Motor neuron (in vitro differentiated cells): ENCODE measurements at regions not wholly inside any gene's neighbourhood (a gene's known extent, or its start where the extent isn't known, plus 50 kb on each side); places are given as distances from the start of the nearest gene placed in this dataset.

Experiments used
- ATAC-seq, 8 experiments: fragments of 200-7000 bp; cut with Tn5 transposase; replicated peaks in 6 of 8; 2 replicates each; pipeline ENCODE4 v1.8.0; 2021; ENCODE audit warnings: mild to moderate bottlenecking in 8 of 8, moderate library complexity in 8 of 8
- H3K27ac ChIP-seq, 2 donors: fragments of 250-450 bp; sonication (Bioruptor Pico); 2 replicates each; pipeline ENCODE4 v1.9.0; 2021; ENCODE audit warnings: antibody characterized with exemption in 2 of 2, mild to moderate bottlenecking in 2 of 2, moderate library complexity in 1 of 2
- H3K4me1 ChIP-seq, 2 donors: fragments of 250-450 bp; sonication (Bioruptor Pico); replicated peaks in 1 of 2; 2 replicates each; pipeline ENCODE4 v1.6.1; 2021; ENCODE audit warnings: antibody characterized with exemption in 2 of 2, mild to moderate bottlenecking in 2 of 2, moderate library complexity in 1 of 2
- H3K4me3 ChIP-seq, 5 donors: fragments of 250-450 bp; sonication (Bioruptor Pico); 2 replicates each; pipeline ENCODE4 v1.9.0; 2021; ENCODE audit warnings: antibody characterized with exemption in 5 of 5, mild to moderate bottlenecking in 5 of 5, moderate library complexity in 4 of 5
- WGBS, 10 experiments: fragments of 450-650 bp; shearing (Covaris generic); methylation state at CpG; one replicate each; pipeline ENCODE4 v1.0.0; 2022; 5-methylcytosine and 5-hydroxymethylcytosine counted together
- in situ Hi-C, 9 experiments: fragments of 400-800 bp; cut with MboI; loops; one replicate each; pipeline ENCODE4 v1.15.0; 2021; ENCODE audit warnings: low sequenced_read_pairs in 9 of 9, low pct_unique_long_range_greater_than_20kb in 2 of 9; ENCODE audit not compliant: unreplicated experiment in 9 of 9

GRCh38 chr11:134761926-134762247, 349.8 kb upstream of the B3GAT1 start:
- 20 to 89% (median 60%) methylated on average over 1 to 10 of the region's 20 CpGs; no CpG with 5 or more reads in 3 of the 10 experiments for WGBS, 10 experiments
- in situ Hi-C loops: no loop called here
- H3K4me1 ChIP-seq: peaks cover 9 to 18% of the 10 kb centered on the region in 2 donors
- peak overlapping the region in 1 of 2 donors; percentile 73 for H3K27ac ChIP-seq
- no peak for ATAC-seq
- H3K4me3 ChIP-seq: peak overlapping the region in 2 of 5 donors; percentile 36 to 50

DNA sequence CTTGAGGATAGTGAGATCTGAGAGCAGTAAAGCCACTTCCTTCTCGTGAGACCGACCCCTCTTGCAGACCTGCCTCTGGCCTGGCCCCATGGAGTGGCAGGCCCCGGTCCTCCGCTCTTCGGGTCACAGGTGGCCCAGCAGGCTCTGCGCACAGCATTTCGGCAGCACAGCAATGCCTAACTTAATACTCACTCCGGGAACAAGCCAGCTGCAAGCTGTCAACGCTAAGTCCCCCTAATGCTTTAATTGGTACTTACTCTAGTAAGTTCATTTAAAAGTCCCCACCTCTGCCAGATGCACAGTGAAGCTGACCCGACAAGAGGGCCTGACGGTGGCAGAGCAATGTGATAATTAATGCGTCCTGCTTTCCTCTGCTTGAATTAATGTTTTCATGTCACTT, 349.3 kb upstream of the B3GAT1 start:
- Histone ChIP-seq H3K4me1 (peaks cover 9 to 18% of the 10 kb centered on the region in 2 donors), H3K27ac (peak overlapping the region in 1 of 2 donors; percentile 73), H3K4me3 (peak overlapping the region in 2 of 5 donors; percentile 36 to 50)
- ATAC-seq: no peak
- in situ Hi-C loops: no loop called here
- 0 to 100% (median 63%) methylated on average over 1 to 11 of the region's 12 CpGs; no CpG with 5 or more reads in 1 of the 10 experiments for WGBS, 10 experiments

- Histone ChIP-seq H3K4me3 (peak overlapping the region in 1 of 5 donors; percentile 50), H3K4me1 (peaks cover 9 to 18% of the 10 kb centered on the region in 2 donors), H3K27ac (no peak overlapping the region)
- no peak for ATAC-seq
- in situ Hi-C loops: no loop called here
- 21 to 100% (median 76%) methylated on average over 1 to 2 of the region's 3 CpGs; no CpG with 5 or more reads in 5 of the 10 experiments for WGBS, 10 experiments
Observed at GRCh38 chr11:134760957-134761356, 348.9 kb upstream of the B3GAT1 start.

DNA sequence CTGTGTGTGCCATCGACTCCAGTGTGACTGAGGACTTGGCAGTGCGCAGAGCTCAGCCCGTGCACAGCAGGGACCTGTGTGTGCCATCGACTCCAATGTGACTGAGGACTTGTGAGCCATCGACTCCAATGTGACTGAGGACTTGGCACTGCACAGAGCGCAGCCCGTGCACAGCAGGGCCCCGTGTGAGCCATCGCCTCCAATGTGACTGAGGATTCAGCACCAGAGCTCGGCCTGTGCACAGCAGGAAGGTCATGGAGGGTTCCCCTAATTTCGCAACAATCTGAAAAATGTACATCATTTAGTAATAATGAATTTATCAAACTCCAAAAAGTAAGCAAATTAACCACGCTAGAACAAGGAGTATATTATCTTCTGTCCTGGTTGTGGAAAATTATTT, 348.3 kb upstream of the B3GAT1 start:
- in situ Hi-C loops: no loop called here
- ATAC-seq: no peak
- Histone ChIP-seq H3K4me1 (peaks cover 9 to 18% of the 10 kb centered on the region in 2 donors), H3K4me3 (no peak overlapping the region), H3K27ac (no peak overlapping the region)
- WGBS, 10 experiments: 10 to 88% (median 75%) methylated on average over 1 to 7 of the region's 12 CpGs; no CpG with 5 or more reads in 1 of the 10 experiments

DNA sequence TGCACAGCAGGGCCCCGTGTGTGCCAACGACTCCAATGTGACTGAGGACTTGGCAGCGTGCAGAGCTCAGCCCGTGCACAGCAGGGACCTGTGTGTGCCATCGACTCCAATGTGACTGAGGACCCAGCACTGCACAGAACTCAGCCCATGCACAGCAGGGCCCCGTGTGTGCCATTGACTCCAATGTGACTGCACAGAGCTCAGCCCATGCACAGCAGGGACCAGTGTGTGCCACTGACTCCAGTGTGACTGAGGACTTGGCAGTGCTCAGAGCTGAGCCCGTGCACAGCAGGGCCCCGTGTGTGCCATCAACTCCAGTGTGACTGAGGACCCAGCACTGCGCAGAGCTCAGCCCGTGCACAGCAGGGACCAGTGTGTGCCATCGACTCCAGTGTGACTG, 347.8 kb upstream of the B3GAT1 start:
- ATAC-seq: no peak
- Histone ChIP-seq H3K27ac (no peak overlapping the region), H3K4me1 (peaks cover 9 to 18% of the 10 kb centered on the region in 2 donors), H3K4me3 (no peak overlapping the region)
- in situ Hi-C loops: no loop called here
- 42 to 83% (median 64%) methylated on average over 1 to 3 of the region's 11 CpGs; no CpG with 5 or more reads in 6 of the 10 experiments for WGBS, 10 experiments

GRCh38 chr11:134759274-134759673, 347.2 kb upstream of the B3GAT1 start:
- 0 to 81% (median 62%) methylated on average over 2 to 7 of the region's 11 CpGs; no CpG with 5 or more reads in 4 of the 10 experiments for WGBS, 10 experiments
- peaks cover 9 to 18% of the 10 kb centered on the region in 2 donors for H3K4me1 ChIP-seq
- H3K27ac ChIP-seq: no peak overlapping the region
- no peak for ATAC-seq
- in situ Hi-C loops: no loop called here
- H3K4me3 ChIP-seq: no peak overlapping the region

- no peak overlapping the region for H3K4me3 ChIP-seq
- WGBS, 10 experiments: 17 to 96% (median 76%) methylated on average over 1 to 7 of the region's 10 CpGs; no CpG with 5 or more reads in 3 of the 10 experiments
- H3K27ac ChIP-seq: no peak overlapping the region
- in situ Hi-C loops: no loop called here
- H3K4me1 ChIP-seq: peaks cover 3 to 12% of the 10 kb centered on the region in 2 donors
- peak in 1 of 8 experiments; percentile 16 for ATAC-seq
Observed at GRCh38 chr11:134758342-134758931, 346.4 kb upstream of the B3GAT1 start.

- no peak overlapping the region for H3K27ac ChIP-seq
- 0 to 88% (median 15%) methylated on average over 1 to 3 of the region's 3 CpGs; no CpG with 5 or more reads in 4 of the 10 experiments for WGBS, 10 experiments
- in situ Hi-C loops: no loop called here
- no peak for ATAC-seq
- no peak overlapping the region for H3K4me3 ChIP-seq
- H3K4me1 ChIP-seq: peaks cover 0 to 8% of the 10 kb centered on the region in 2 donors
Observed at GRCh38 chr11:134757633-134758032, 345.6 kb upstream of the B3GAT1 start.

DNA sequence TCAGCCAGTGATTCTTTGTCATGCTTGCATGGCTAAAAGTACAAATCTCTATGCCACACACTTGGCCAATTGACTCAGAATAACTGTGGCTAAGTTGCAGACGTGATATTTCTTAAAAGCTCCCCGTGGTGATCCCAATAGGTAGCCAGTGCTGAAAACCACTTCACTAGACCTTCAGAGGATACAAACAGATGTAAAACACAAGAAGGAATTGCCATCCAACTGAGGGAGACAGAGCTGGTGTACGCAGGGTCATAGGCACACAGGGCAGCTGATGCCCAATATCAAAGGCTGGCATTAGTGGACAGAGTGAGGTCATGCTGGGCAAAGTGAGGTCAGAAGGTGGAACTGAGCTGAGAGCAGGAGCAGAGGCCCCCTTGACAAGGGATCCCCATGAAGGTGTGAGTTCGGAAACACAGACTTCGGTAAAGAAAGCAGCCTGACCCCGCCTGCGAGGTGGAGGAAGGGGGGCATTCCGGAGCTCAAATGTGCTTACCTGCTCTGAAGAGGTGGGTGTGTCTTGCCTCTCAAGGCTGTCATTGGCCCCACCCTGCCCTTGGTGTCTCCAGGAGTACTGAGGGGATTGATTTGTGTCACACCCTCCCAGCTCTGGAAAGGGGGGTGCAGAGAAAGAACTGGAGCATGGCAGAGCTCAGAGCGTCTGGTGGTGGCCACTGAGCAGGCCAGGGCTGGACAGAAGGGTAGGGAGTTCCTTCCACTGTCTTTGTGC, 344.9 kb upstream of the B3GAT1 start:
- no peak for ATAC-seq
- in situ Hi-C loops: no loop called here
- H3K4me1 ChIP-seq: peaks cover 0 to 8% of the 10 kb centered on the region in 2 donors
- H3K27ac ChIP-seq: no peak overlapping the region
- H3K4me3 ChIP-seq: no peak overlapping the region
- 0 to 90% (median 76%) methylated on average over 1 to 6 of the region's 9 CpGs for WGBS, 10 experiments

DNA sequence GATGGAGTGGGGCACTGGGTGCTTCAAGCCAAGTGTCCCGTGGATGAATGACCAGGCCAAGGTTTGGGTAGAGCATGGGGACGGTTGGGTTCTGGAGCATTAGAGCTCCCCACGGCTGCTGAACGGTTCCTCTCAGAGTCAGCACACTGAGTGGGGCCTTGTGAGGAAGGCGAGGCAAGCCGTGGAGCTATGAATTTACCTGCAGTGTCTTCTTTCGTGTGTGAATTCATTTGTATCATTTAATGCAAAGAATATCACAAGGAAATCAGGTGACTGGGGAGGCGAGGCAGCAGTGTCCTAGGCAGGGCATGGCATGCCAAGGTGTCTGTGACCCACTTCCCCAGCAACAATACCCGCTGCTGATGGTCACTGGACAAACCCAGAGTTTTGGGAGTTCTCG, 343.5 kb upstream of the B3GAT1 start:
- H3K27ac ChIP-seq: no peak overlapping the region
- no peak for ATAC-seq
- H3K4me1 ChIP-seq: no peaks in the 10 kb centered on the region
- in situ Hi-C loops: no loop called here
- 4 to 88% (median 27%) methylated on average over 1 to 10 of the region's 10 CpGs; no CpG with 5 or more reads in 3 of the 10 experiments for WGBS, 10 experiments
- H3K4me3 ChIP-seq: no peak overlapping the region

GRCh38 chr11:134754521-134755198, 342.6 kb upstream of the B3GAT1 start:
- WGBS, 10 experiments: 7 to 100% (median 53%) methylated on average over 2 to 12 of the region's 19 CpGs; no CpG with 5 or more reads in 2 of the 10 experiments
- ATAC-seq: no peak
- in situ Hi-C loops: no loop called here
- Histone ChIP-seq H3K4me3 (no peak overlapping the region), H3K4me1 (no peaks in the 10 kb centered on the region), H3K27ac (no peak overlapping the region)

GRCh38 chr11:134753771-134754520, 341.9 kb upstream of the B3GAT1 start:
- in situ Hi-C loops: no loop called here
- H3K4me3 ChIP-seq: no peak overlapping the region
- WGBS, 10 experiments: 8 to 91% (median 62%) methylated on average over 2 to 10 of the region's 16 CpGs; no CpG with 5 or more reads in 2 of the 10 experiments
- no peak overlapping the region for H3K27ac ChIP-seq
- no peaks in the 10 kb centered on the region for H3K4me1 ChIP-seq
- ATAC-seq: no peak
